ENCODE measurements at regions not wholly inside any gene's neighbourhood (a gene's known extent, or its start where the extent isn't known, plus 50 kb on each side); places are given as distances from the start of the nearest gene placed in this dataset.

DNA sequence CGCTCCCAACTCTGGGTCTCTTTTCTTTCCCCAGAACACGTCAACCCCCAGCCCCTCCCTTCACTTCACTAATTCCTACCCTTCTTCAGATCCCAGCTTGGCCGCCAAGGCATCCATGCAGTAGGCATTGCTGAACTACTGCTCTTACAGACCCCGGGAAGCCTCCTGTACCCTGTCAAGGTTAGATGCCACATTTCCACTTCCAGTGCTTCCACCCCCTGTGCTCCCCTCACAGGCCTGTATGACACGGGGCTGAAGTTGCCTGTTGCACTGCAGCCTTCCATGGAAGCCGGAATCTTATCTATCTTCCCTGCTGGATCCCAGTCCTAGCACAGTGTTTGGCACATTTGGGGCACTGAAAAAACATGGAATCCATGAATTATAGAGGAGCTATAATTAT lies 99.0 kb upstream of the SOD1 start:
- TF ChIP-seq, protein P1, sequence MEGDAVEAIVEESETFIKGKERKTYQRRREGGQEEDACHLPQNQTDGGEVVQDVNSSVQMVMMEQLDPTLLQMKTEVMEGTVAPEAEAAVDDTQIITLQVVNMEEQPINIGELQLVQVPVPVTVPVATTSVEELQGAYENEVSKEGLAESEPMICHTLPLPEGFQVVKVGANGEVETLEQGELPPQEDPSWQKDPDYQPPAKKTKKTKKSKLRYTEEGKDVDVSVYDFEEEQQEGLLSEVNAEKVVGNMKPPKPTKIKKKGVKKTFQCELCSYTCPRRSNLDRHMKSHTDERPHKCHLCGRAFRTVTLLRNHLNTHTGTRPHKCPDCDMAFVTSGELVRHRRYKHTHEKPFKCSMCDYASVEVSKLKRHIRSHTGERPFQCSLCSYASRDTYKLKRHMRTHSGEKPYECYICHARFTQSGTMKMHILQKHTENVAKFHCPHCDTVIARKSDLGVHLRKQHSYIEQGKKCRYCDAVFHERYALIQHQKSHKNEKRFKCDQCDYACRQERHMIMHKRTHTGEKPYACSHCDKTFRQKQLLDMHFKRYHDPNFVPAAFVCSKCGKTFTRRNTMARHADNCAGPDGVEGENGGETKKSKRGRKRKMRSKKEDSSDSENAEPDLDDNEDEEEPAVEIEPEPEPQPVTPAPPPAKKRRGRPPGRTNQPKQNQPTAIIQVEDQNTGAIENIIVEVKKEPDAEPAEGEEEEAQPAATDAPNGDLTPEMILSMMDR (conservative IDR thresholded peaks at IDR 0.05): no peak
- no peak for TF ChIP-seq ZFX (IDR thresholded peaks at IDR 0.05)

All from C4-2B (cell line).